Esophagus squamous epithelium (tissue), 5 donors: ENCODE measurements at regions not wholly inside any gene's neighbourhood (a gene's known extent, or its start where the extent isn't known, plus 50 kb on each side); places are given as distances from the start of the nearest gene placed in this dataset.

ENCODE experiments used
- DNase-seq: peaks from one replicate; lab custom pipeline; 2025; lab: John Stamatoyannopoulos, UW
- H3K27ac ChIP-seq, 4 donors: fragments of 200-600 bp; sonication (generic); one replicate each; pipeline ENCODE4 v1.5.1; 2016 to 2019; ENCODE audit warnings: mild to moderate bottlenecking in 1 of 4
- H3K27me3 ChIP-seq, 4 donors: fragments of 200-600 bp; sonication (generic); 1 replicate in 3 of 4; 2 replicates in 1 of 4; pipeline versions ENCODE4 v1.5.1 to v1.6.0; 2017 to 2021; ENCODE audit warnings: antibody characterized with exemption in 1 of 4
- H3K36me3 ChIP-seq, 3 donors: fragments of 200-600 bp; sonication (generic); one replicate each; pipeline ENCODE4 v1.5.1; 2016 to 2019
- H3K4me1 ChIP-seq, 3 donors: fragments of 200-600 bp; sonication (generic); one replicate each; pipeline ENCODE4 v1.5.1; 2017 to 2019
- H3K4me3 ChIP-seq, 4 donors: fragments of 200-600 bp; sonication (generic); 1 replicate in 3 of 4; 2 replicates in 1 of 4; pipeline ENCODE4 v1.5.1; 2016 to 2019; ENCODE audit warnings: mild to moderate bottlenecking in 2 of 4, moderate library complexity in 1 of 4
- H3K9me3 ChIP-seq, 3 donors: fragments of 200-600 bp; sonication (generic); one replicate each; pipeline ENCODE4 v1.5.1; 2016 to 2019
- CTCF ChIP-seq, 6 experiments: fragments of 450-650 bp in 4 of 6; fragments of 200-600 bp in 2 of 6; sonication (generic) in 2 of 6; IDR thresholded peaks; one replicate each; pipeline ENCODE4 v1.5.1; 2016 to 2019; ENCODE audit warnings: antibody characterized with exemption in 6 of 6, mild to moderate bottlenecking in 4 of 6, moderate library complexity in 4 of 6
- POLR2A ChIP-seq, 4 donors: fragments of 450-650 bp; IDR thresholded peaks; one replicate each; pipeline ENCODE4 v1.6.1; 2017; ENCODE audit warnings: antibody characterized with exemption in 4 of 4, mild to moderate bottlenecking in 4 of 4, moderate library complexity in 3 of 4
- WGBS, 2 donors: methylation state at CpG; one replicate each; pipeline ENCODE4 v1.1.5; 2018; 5-methylcytosine and 5-hydroxymethylcytosine counted together
- intact Hi-C: fragments of 100-400 bp; cut with DNase I; formaldehyde crosslinking; loops from one replicate; pipeline ENCODE4 v1.15.0; 2022
- donor health status: DM: yes; HTN: yes; CAD: no.

- WGBS, 2 donors = 74 to 89% methylated on average over 7 to 8 of the region's 9 CpGs
- Histone ChIP-seq H3K27me3 (peaks cover 0 to 13% (median 0%) of the 10 kb centered on the region in 4 donors), H3K27ac (no peak overlapping the region), H3K9me3 (peaks cover 0 to 8% (median 0%) of the 10 kb centered on the region in 3 donors), H3K36me3 (no peaks in the 10 kb centered on the region), H3K4me3 (no peak overlapping the region), H3K4me1 (peaks cover 3 to 25% (median 4%) of the 10 kb centered on the region in 3 donors)
- intact Hi-C loops = no loop called here
- no peak for TF ChIP-seq CTCF (IDR thresholded peaks at IDR 0.05)
- TF ChIP-seq POLR2A (IDR thresholded peaks at IDR 0.05) = no peak
- DNase-seq = no peak
Observed at GRCh38 chr9:90024823-90025222, 420.0 kb downstream of the GADD45G start.

GRCh38 chr9:90025816-90026215 lies 421.0 kb downstream of the GADD45G start:
- Histone ChIP-seq H3K4me3 (no peak overlapping the region), H3K36me3 (no peaks in the 10 kb centered on the region), H3K27ac (no peak overlapping the region), H3K9me3 (peaks cover 0 to 8% (median 0%) of the 10 kb centered on the region in 3 donors), H3K4me1 (peaks cover 3 to 15% (median 4%) of the 10 kb centered on the region in 3 donors), H3K27me3 (peaks cover 0 to 13% (median 0%) of the 10 kb centered on the region in 4 donors)
- no peak for DNase-seq
- TF ChIP-seq POLR2A (IDR thresholded peaks at IDR 0.05) (no peak), CTCF (IDR thresholded peaks at IDR 0.05) (no peak)
- WGBS, 2 donors = 20 to 29% methylated on average over 1 to 2 of the region's 3 CpGs
- intact Hi-C loops = no loop called here

GRCh38 chr9:90027296-90027790 lies 422.5 kb downstream of the GADD45G start:
- no peak for DNase-seq
- 94 to 100% methylated on average over 1 of the region's 1 CpG for WGBS, 2 donors
- no peak for TF ChIP-seq CTCF (IDR thresholded peaks at IDR 0.05)
- TF ChIP-seq POLR2A (IDR thresholded peaks at IDR 0.05) = no peak
- peaks cover 0 to 13% (median 0%) of the 10 kb centered on the region in 4 donors for H3K27me3 ChIP-seq
- peaks cover 3 to 14% (median 4%) of the 10 kb centered on the region in 3 donors for H3K4me1 ChIP-seq
- intact Hi-C loops = no loop called here
- no peak overlapping the region for H3K4me3 ChIP-seq
- peaks cover 0 to under 1% (median 0%) of the 10 kb centered on the region in 3 donors for H3K9me3 ChIP-seq
- H3K27ac ChIP-seq = no peak overlapping the region
- no peaks in the 10 kb centered on the region for H3K36me3 ChIP-seq

- H3K9me3 ChIP-seq = no peaks in the 10 kb centered on the region
- peaks cover 3 to 14% (median 4%) of the 10 kb centered on the region in 3 donors for H3K4me1 ChIP-seq
- no peak for DNase-seq
- H3K27ac ChIP-seq = no peak overlapping the region
- no peak for TF ChIP-seq CTCF (IDR thresholded peaks at IDR 0.05)
- no peak for TF ChIP-seq POLR2A (IDR thresholded peaks at IDR 0.05)
- peaks cover 0 to 5% (median 0%) of the 10 kb centered on the region in 4 donors for H3K27me3 ChIP-seq
- intact Hi-C loops = no loop called here
- WGBS, 2 donors = 29 to 60% methylated on average over 1 of the region's 1 CpG
- H3K36me3 ChIP-seq = no peaks in the 10 kb centered on the region
- H3K4me3 ChIP-seq = no peak overlapping the region
Observed at GRCh38 chr9:90029386-90029785, 424.6 kb downstream of the GADD45G start.

- DNase-seq = no peak
- H3K4me3 ChIP-seq = no peak overlapping the region
- H3K27ac ChIP-seq = no peak overlapping the region
- no peaks in the 10 kb centered on the region for H3K9me3 ChIP-seq
- intact Hi-C loops = no loop called here
- TF ChIP-seq CTCF (IDR thresholded peaks at IDR 0.05) (no peak), POLR2A (IDR thresholded peaks at IDR 0.05) (no peak)
- peaks cover 3 to 14% (median 4%) of the 10 kb centered on the region in 3 donors for H3K4me1 ChIP-seq
- no peaks in the 10 kb centered on the region for H3K36me3 ChIP-seq
- 39% methylated on average over 5 of the region's 5 CpGs; no CpG with 5 or more reads in 1 of the 2 donors for WGBS, 2 donors
- peaks cover 0 to under 1% (median 0%) of the 10 kb centered on the region in 4 donors for H3K27me3 ChIP-seq
Observed at GRCh38 chr9:90029996-90030395, 425.2 kb downstream of the GADD45G start.
